ENCODE measurements at regions not wholly inside any gene's neighbourhood (a gene's known extent, or its start where the extent isn't known, plus 50 kb on each side); places are given as distances from the start of the nearest gene placed in this dataset.

DNA sequence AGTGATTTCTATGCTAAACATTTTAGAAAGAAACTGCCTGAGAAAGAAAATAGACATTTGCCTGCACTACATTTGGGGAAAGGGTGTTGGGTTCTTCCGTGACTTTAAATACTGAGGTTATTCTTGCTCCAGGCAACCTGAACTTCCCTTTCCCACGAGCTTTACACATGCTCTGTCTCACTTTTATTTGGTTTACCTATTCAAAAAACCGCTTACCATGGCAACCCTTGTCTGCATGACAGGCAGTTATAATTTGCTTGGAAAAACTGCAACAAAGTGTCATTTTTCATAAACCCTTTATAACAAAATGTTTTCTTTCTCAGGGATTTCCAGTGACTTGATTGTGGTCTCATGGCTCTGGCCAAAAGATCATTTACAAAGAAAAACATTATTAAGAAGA lies 416.3 kb upstream of the MEIS2 start:
- no peak overlapping the region for H3K4me2 ChIP-seq
- H3K9me3 ChIP-seq, result no peaks in the 10 kb centered on the region
- ATAC-seq, result no peak
- no peak for DNase-seq (ENCODE audit: low read depth in 1 of 2, low spot score in 1 of 2)
- no peak overlapping the region for H3K4me3 ChIP-seq
- H3K4me1 ChIP-seq, result no peaks in the 10 kb centered on the region
- no peak for TF ChIP-seq HOXB13 (CRISPR knock-in tag; IDR thresholded peaks at IDR 0.05; ENCODE audit: low read depth)
- CTCF ChIA-PET, result no interaction called here
- WGBS (ENCODE audit: missing lambda C conversion rate), result 2% methylated on average over 3 of the region's 3 CpGs
- POLR2A ChIA-PET, result no interaction called here
- no peak for FAIRE-seq
- H3K27ac ChIP-seq, result no peak overlapping the region

DNA sequence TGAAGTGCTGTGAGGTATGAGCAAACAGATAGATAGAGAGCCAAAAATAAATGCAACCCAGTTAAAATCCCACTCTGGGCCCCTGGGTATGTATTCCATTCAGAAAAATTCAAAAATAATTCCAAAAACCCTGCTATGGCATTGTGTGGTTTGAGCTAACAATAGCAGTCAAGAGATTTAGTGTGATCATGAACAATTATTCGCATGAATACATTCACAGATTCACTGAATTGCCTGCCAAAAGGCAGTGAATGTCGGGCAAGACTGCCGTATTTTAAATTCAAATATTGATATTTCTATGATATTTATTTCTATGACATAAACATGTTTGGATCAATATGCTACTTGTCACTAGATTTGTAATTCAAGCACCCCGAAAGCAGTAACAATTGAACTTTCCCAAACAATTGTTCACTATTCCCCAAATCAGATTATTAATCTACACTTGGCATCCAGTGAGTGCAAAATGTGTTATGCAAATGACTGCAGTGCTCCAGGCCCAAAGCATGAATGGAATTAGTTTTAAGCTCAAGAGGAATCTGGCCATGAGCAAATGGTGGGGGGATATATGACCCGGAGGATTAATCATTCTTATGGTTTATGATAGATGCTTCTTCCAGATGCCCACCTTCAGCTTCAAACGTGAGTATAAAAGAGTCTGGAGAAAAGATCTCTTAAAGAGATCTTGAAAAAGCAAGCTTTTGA lies 417.0 kb upstream of the MEIS2 start:
- H3K9me3 ChIP-seq, result no peaks in the 10 kb centered on the region
- H3K4me2 ChIP-seq, result no peak overlapping the region
- WGBS (ENCODE audit: missing lambda C conversion rate), result 3% methylated on average over 6 of the region's 6 CpGs
- TF ChIP-seq SMC3 (IDR thresholded peaks at IDR 0.05) (no peak), EHF (CRISPR knock-in tag; IDR thresholded peaks at IDR 0.05) (no peak), TP53 (CRISPR knock-in tag; IDR thresholded peaks at IDR 0.05) (no peak), ESRRA (IDR thresholded peaks at IDR 0.05; ENCODE audit: borderline replicate concordance, low read length) (no peak), MAZ (IDR thresholded peaks at IDR 0.05; ENCODE audit: borderline replicate concordance, low read depth, low read length) (no peak), HDAC2 (IDR thresholded peaks at IDR 0.05) (no peak), RAD21 (conservative IDR thresholded peaks at IDR 0.05 in 1 of 2, IDR thresholded peaks at IDR 0.05 in 1 of 2) (no peak), PHF8 (IDR thresholded peaks at IDR 0.05; ENCODE audit: borderline replicate concordance, low read depth) (no peak)
- no peak overlapping the region for H3K4me3 ChIP-seq
- ATAC-seq (no peak), DNase-seq (ENCODE audit: low read depth in 1 of 2, low spot score in 1 of 2) (no peak), FAIRE-seq (no peak)
- ChIA-PET CTCF (interaction anchor here (0.9 kb wide), 1 partner anchor 363 kb away, joined by 3 read pairs; no protein-coding TSS in a partner anchor), POLR2A (no interaction called here)
- H3K4me1 ChIP-seq, result no peaks in the 10 kb centered on the region
- H3K27ac ChIP-seq, result no peak overlapping the region

GRCh38 chr15:37518436-37518835 lies 416.0 kb upstream of the TMCO5A start:
- TF ChIP-seq KDM1A (IDR thresholded peaks at IDR 0.05; ENCODE audit: low read depth) (no peak), FOXS1 (CRISPR knock-in tag; IDR thresholded peaks at IDR 0.05) (no peak), NR3C1 (IDR thresholded peaks at IDR 0.05) (no peak), NPAS2 (CRISPR knock-in tag; IDR thresholded peaks at IDR 0.05; ENCODE audit: borderline replicate concordance) (no peak), RFX5 (IDR thresholded peaks at IDR 0.05) (no peak), RNF2 (IDR thresholded peaks at IDR 0.05; ENCODE audit: borderline replicate concordance, low read depth) (no peak), CBX8 (IDR thresholded peaks at IDR 0.05) (no peak), CEBPB (IDR thresholded peaks at IDR 0.05) (no peak), HMGXB4 (CRISPR knock-in tag; IDR thresholded peaks at IDR 0.05; ENCODE audit: borderline replicate concordance) (no peak), TP53 (CRISPR knock-in tag; IDR thresholded peaks at IDR 0.05) (no peak), FOSB (CRISPR knock-in tag; IDR thresholded peaks at IDR 0.05) (no peak), SMC3 (IDR thresholded peaks at IDR 0.05) (no peak), MAFK (IDR thresholded peaks at IDR 0.05; ENCODE audit: partially characterized antibody) (no peak), MYC (IDR thresholded peaks at IDR 0.05; ENCODE audit: borderline replicate concordance, low read length) (no peak), HOXA7 (CRISPR knock-in tag; IDR thresholded peaks at IDR 0.05) (no peak), TFCP2L1 (CRISPR knock-in tag; IDR thresholded peaks at IDR 0.05) (no peak), EP300 (IDR thresholded peaks at IDR 0.05) (no peak), RAD21 (conservative IDR thresholded peaks at IDR 0.05 in 1 of 2, IDR thresholded peaks at IDR 0.05 in 1 of 2) (no peak)
- TF ChIP-seq, protein P1, sequence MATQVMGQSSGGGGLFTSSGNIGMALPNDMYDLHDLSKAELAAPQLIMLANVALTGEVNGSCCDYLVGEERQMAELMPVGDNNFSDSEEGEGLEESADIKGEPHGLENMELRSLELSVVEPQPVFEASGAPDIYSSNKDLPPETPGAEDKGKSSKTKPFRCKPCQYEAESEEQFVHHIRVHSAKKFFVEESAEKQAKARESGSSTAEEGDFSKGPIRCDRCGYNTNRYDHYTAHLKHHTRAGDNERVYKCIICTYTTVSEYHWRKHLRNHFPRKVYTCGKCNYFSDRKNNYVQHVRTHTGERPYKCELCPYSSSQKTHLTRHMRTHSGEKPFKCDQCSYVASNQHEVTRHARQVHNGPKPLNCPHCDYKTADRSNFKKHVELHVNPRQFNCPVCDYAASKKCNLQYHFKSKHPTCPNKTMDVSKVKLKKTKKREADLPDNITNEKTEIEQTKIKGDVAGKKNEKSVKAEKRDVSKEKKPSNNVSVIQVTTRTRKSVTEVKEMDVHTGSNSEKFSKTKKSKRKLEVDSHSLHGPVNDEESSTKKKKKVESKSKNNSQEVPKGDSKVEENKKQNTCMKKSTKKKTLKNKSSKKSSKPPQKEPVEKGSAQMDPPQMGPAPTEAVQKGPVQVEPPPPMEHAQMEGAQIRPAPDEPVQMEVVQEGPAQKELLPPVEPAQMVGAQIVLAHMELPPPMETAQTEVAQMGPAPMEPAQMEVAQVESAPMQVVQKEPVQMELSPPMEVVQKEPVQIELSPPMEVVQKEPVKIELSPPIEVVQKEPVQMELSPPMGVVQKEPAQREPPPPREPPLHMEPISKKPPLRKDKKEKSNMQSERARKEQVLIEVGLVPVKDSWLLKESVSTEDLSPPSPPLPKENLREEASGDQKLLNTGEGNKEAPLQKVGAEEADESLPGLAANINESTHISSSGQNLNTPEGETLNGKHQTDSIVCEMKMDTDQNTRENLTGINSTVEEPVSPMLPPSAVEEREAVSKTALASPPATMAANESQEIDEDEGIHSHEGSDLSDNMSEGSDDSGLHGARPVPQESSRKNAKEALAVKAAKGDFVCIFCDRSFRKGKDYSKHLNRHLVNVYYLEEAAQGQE (IDR thresholded peaks at IDR 0.05), result no peak
- TF ChIP-seq, protein P2, sequence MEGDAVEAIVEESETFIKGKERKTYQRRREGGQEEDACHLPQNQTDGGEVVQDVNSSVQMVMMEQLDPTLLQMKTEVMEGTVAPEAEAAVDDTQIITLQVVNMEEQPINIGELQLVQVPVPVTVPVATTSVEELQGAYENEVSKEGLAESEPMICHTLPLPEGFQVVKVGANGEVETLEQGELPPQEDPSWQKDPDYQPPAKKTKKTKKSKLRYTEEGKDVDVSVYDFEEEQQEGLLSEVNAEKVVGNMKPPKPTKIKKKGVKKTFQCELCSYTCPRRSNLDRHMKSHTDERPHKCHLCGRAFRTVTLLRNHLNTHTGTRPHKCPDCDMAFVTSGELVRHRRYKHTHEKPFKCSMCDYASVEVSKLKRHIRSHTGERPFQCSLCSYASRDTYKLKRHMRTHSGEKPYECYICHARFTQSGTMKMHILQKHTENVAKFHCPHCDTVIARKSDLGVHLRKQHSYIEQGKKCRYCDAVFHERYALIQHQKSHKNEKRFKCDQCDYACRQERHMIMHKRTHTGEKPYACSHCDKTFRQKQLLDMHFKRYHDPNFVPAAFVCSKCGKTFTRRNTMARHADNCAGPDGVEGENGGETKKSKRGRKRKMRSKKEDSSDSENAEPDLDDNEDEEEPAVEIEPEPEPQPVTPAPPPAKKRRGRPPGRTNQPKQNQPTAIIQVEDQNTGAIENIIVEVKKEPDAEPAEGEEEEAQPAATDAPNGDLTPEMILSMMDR (IDR thresholded peaks at IDR 0.05), result no peak
- no peak overlapping the region for H3K4me3 ChIP-seq
- POLR2A ChIA-PET, result no interaction called here
- ATAC-seq (no peak), DNase-seq (ENCODE audit: low read depth in 1 of 2, low spot score in 1 of 2) (no peak), FAIRE-seq (no peak)
- no peak overlapping the region for H3K4me2 ChIP-seq
- no peak overlapping the region for H3K27ac ChIP-seq
- H3K4me1 ChIP-seq, result no peaks in the 10 kb centered on the region
- no peaks in the 10 kb centered on the region for H3K9me3 ChIP-seq
- 100% methylated on average over 1 of the region's 1 CpG for WGBS (ENCODE audit: missing lambda C conversion rate)
- CTCF ChIA-PET, result interaction anchor here (0.7 kb wide), 1 partner anchor 296 kb away, joined by 3 read pairs; no protein-coding TSS in a partner anchor

All from A549 (cell line).